GM23248 (cell line): ENCODE measurements at regions not wholly inside any gene's neighbourhood (a gene's known extent, or its start where the extent isn't known, plus 50 kb on each side); places are given as distances from the start of the nearest gene placed in this dataset.

Experiments
- DNase-seq: peaks from one replicate; pipeline ENCODE4 v3.0.0-alpha.2; 2015
- H2AFZ ChIP-seq: fragments of 200-600 bp; sonication (generic); 2 replicates; pipeline ENCODE4 v1.6.1; 2016; ENCODE audit warnings: antibody characterized with exemption
- H3F3A ChIP-seq: fragments of 200-600 bp; sonication (generic); 2 replicates; pipeline ENCODE4 v1.6.1; 2016; ENCODE audit warnings: mild to moderate bottlenecking, antibody characterized with exemption, mixed run types; ENCODE audit not compliant: insufficient read depth
- H3K27ac ChIP-seq: fragments of 200-600 bp; sonication (generic); 2 replicates; pipeline ENCODE4 v1.5.1; 2016; ENCODE audit warnings: mild to moderate bottlenecking
- H3K27me3 ChIP-seq: fragments of 200-600 bp; sonication (generic); replicated peaks from 2 replicates; pipeline ENCODE4 v1.6.1; 2016; ENCODE audit warnings: mild to moderate bottlenecking; ENCODE audit not compliant: insufficient read depth
- H3K36me3 ChIP-seq: fragments of 200-600 bp; sonication (generic); 2 replicates; pipeline ENCODE4 v1.6.1; 2016; ENCODE audit warnings: low read depth, mild to moderate bottlenecking
- H3K4me1 ChIP-seq: fragments of 200-600 bp; sonication (generic); 2 replicates; pipeline ENCODE4 v1.6.1; 2016; ENCODE audit warnings: mild to moderate bottlenecking; ENCODE audit not compliant: insufficient read depth
- H3K4me2 ChIP-seq: fragments of 200-600 bp; sonication (generic); one replicate; pipeline ENCODE4 v1.6.1; 2016; ENCODE audit warnings: mild to moderate bottlenecking; ENCODE audit not compliant: unreplicated experiment
- H3K4me3 ChIP-seq: fragments of 200-600 bp; sonication (generic); 2 replicates; pipeline ENCODE4 v1.5.1; 2016; ENCODE audit warnings: mild to moderate bottlenecking
- H3K79me2 ChIP-seq: fragments of 200-600 bp; sonication (generic); 2 replicates; pipeline ENCODE4 v1.6.1; 2016; ENCODE audit warnings: mild to moderate bottlenecking; ENCODE audit not compliant: insufficient read depth
- H3K9ac ChIP-seq: fragments of 200-600 bp; sonication (generic); 2 replicates; pipeline ENCODE4 v1.6.1; 2016; ENCODE audit warnings: mild to moderate bottlenecking
- H3K9me2 ChIP-seq: fragments of 200-600 bp; sonication (generic); 2 replicates; pipeline ENCODE4 v1.6.1; 2016; ENCODE audit warnings: mixed run types, mild to moderate bottlenecking, moderate library complexity; ENCODE audit not compliant: insufficient read depth
- H3K9me3 ChIP-seq: fragments of 200-600 bp; sonication (generic); one replicate; pipeline ENCODE4 v1.6.1; 2017; ENCODE audit warnings: low read depth
- H4K20me1 ChIP-seq: fragments of 200-600 bp; sonication (generic); 2 replicates; pipeline ENCODE4 v1.6.0; 2016; ENCODE audit not compliant: insufficient read depth
- EZH2 ChIP-seq: fragments of 200-600 bp; sonication (generic); IDR thresholded peaks from 2 replicates; pipeline ENCODE4 v1.6.1; 2018; ENCODE audit warnings: antibody characterized with exemption, mild to moderate bottlenecking; ENCODE audit not compliant: insufficient read depth, poor library complexity, severe bottlenecking
- EZH2phosphoT487 ChIP-seq: fragments of 200-600 bp; sonication (generic); IDR thresholded peaks from 2 replicates; pipeline ENCODE4 v1.6.1; 2018; ENCODE audit warnings: antibody characterized with exemption, moderate library complexity, mild to moderate bottlenecking, low read depth; ENCODE audit not compliant: insufficient read depth
- WGBS, 2 experiments: methylation state at CpG; one replicate each; pipeline ENCODE4 v1.1.6; 2015 to 2017; ENCODE audit warnings: low lambda C conversion rate in 2 of 2, low coverage in 1 of 2; ENCODE audit errors: missing lambda C conversion rate in 2 of 2; 5-methylcytosine and 5-hydroxymethylcytosine counted together
- in situ Hi-C: fragments of 300-500 bp; cut with MboI; formaldehyde crosslinking; loops from 2 replicates; pipeline ENCODE4 v1.15.0; 2020

DNA sequence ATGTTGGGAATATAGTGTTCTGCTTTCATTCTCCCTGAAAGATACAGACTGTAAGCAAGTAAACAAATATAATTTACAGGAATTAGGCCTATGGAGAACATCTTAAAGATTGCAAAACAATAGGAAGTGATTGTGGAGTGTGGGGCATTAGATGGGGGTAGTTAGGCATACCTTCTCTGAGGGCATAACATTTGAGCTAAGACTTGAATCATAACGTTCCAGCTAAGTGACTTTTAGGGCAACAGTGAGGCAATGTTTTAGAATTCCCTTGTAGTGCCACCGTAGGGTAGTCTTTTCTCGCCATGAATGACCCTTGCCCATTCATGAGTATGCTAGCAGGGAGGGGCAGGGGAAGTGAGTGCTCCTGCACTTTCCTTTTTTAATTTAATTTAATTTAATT, 173.3 kb downstream of the SPATA31D1 start:
- 71 to 72% methylated on average over 3 of the region's 3 CpGs for WGBS, 2 experiments
- H3F3A ChIP-seq: no peaks in the 10 kb centered on the region
- in situ Hi-C loops: no loop called here
- no peaks in the 10 kb centered on the region for H3K4me1 ChIP-seq
- no peaks in the 10 kb centered on the region for H3K27me3 ChIP-seq
- no peak overlapping the region for H3K9ac ChIP-seq
- H3K36me3 ChIP-seq: no peaks in the 10 kb centered on the region
- H4K20me1 ChIP-seq: no peaks in the 10 kb centered on the region
- no peak overlapping the region for H3K4me3 ChIP-seq
- H3K9me3 ChIP-seq: no peaks in the 10 kb centered on the region
- TF ChIP-seq EZH2phosphoT487: no peak
- no peak for TF ChIP-seq EZH2
- no peak overlapping the region for H3K27ac ChIP-seq
- no peak for DNase-seq
- no peak overlapping the region for H2AFZ ChIP-seq
- no peaks in the 10 kb centered on the region for H3K79me2 ChIP-seq
- H3K9me2 ChIP-seq: no peaks in the 10 kb centered on the region
- no peak overlapping the region for H3K4me2 ChIP-seq

DNA sequence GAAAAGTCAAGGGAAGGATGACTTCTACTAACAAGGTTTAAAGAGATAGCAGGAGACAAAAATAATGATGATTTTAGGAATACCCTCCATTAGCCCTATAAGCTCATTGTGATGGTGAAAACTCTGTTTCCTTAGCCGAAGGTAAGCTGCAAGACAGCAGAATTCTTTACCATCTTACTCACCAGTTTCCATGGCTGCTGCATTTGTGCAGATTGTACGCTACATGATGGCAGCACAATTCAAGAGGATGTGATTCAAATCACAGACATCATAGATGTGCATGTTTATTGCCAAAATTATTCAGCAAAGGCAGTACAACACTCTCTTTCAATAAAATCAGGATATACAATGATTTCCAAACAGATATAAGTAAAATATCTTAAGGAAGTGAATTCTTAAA, 175.6 kb downstream of the SPATA31D1 start:
- H3K4me3 ChIP-seq: no peak overlapping the region
- H3K79me2 ChIP-seq: no peaks in the 10 kb centered on the region
- DNase-seq: no peak
- in situ Hi-C loops: no loop called here
- no peaks in the 10 kb centered on the region for H3K9me3 ChIP-seq
- 63 to 64% methylated on average over 2 of the region's 2 CpGs for WGBS, 2 experiments
- H3F3A ChIP-seq: 0 out of 2 replicates have a peak, but pooled peaks cover 4% of the 10 kb centered on the region
- H3K27ac ChIP-seq: no peak overlapping the region
- H4K20me1 ChIP-seq: no peaks in the 10 kb centered on the region
- no peaks in the 10 kb centered on the region for H3K27me3 ChIP-seq
- no peak overlapping the region for H3K9ac ChIP-seq
- H3K9me2 ChIP-seq: no peaks in the 10 kb centered on the region
- TF ChIP-seq EZH2phosphoT487 (no peak), EZH2 (no peak)
- H2AFZ ChIP-seq: no peak overlapping the region
- H3K4me2 ChIP-seq: no peak overlapping the region
- H3K36me3 ChIP-seq: no peaks in the 10 kb centered on the region
- no peaks in the 10 kb centered on the region for H3K4me1 ChIP-seq

DNA sequence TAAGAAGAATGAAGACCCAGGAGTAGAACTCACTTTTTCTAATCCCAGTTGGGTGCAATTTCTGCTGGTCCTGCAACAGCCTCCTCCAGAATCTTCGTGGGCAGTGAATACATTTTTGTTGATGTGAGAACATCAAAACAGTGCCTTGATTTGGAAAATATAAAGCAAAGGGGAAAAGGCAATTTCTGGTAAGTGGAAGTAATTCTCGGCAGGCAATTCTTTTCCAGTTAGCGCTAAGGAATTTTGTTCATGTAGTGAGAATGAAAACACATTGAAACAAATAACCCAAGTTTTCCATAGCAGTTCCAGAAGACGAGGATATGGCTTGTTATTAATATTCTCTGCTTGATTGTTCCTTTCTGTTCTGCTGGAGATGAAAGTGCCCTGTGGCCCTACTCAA, 178.7 kb downstream of the SPATA31D1 start:
- TF ChIP-seq EZH2 (no peak), EZH2phosphoT487 (no peak)
- DNase-seq: no peak
- no peaks in the 10 kb centered on the region for H3K27me3 ChIP-seq
- no peak overlapping the region for H3K4me3 ChIP-seq
- no peaks in the 10 kb centered on the region for H3K36me3 ChIP-seq
- H3F3A ChIP-seq: 0 out of 2 replicates have a peak, but pooled peaks cover 4% of the 10 kb centered on the region
- H3K79me2 ChIP-seq: no peaks in the 10 kb centered on the region
- no peak overlapping the region for H3K9ac ChIP-seq
- H3K4me1 ChIP-seq: no peaks in the 10 kb centered on the region
- H3K27ac ChIP-seq: no peak overlapping the region
- H4K20me1 ChIP-seq: no peaks in the 10 kb centered on the region
- 28% methylated on average over 4 of the region's 4 CpGs for WGBS, 2 experiments
- H3K9me3 ChIP-seq: no peaks in the 10 kb centered on the region
- no peaks in the 10 kb centered on the region for H3K9me2 ChIP-seq
- H2AFZ ChIP-seq: no peak overlapping the region; the same call in 1 of the 2 replicates
- in situ Hi-C loops: no loop called here
- H3K4me2 ChIP-seq: no peak overlapping the region

DNA sequence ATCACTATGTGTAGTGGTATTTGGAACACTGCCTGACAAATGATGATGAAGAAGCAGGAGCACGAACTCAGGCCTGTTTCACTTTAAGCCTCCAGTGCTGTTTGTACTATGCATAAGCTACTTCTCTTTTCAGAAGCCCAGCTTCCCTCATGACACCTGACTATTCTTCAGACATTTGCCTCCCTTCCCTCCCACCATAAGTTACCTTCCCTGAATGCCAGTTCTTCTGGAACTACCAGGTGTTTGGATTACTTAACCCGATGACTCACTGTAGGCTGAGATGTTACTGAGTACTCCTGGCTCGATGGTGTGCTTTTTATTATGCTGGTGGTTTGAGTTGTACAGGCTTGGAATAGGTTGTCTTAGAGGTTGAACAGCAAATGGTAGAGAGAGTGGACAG, 180.0 kb downstream of the SPATA31D1 start:
- Histone ChIP-seq H3F3A (0 out of 2 replicates have a peak, but pooled peaks cover 4% of the 10 kb centered on the region), H3K4me1 (no peaks in the 10 kb centered on the region), H4K20me1 (no peaks in the 10 kb centered on the region), H3K79me2 (no peaks in the 10 kb centered on the region), H2AFZ (no peak overlapping the region), H3K36me3 (no peaks in the 10 kb centered on the region), H3K4me2 (no peak overlapping the region), H3K9me3 (no peaks in the 10 kb centered on the region), H3K27me3 (no peaks in the 10 kb centered on the region), H3K4me3 (no peak overlapping the region), H3K9me2 (no peaks in the 10 kb centered on the region), H3K27ac (no peak overlapping the region), H3K9ac (no peak overlapping the region)
- 86 to 87% methylated on average over 3 of the region's 3 CpGs for WGBS, 2 experiments
- in situ Hi-C loops: no loop called here
- TF ChIP-seq EZH2phosphoT487 (no peak), EZH2 (no peak)
- peak; percentile 13 for DNase-seq

DNA sequence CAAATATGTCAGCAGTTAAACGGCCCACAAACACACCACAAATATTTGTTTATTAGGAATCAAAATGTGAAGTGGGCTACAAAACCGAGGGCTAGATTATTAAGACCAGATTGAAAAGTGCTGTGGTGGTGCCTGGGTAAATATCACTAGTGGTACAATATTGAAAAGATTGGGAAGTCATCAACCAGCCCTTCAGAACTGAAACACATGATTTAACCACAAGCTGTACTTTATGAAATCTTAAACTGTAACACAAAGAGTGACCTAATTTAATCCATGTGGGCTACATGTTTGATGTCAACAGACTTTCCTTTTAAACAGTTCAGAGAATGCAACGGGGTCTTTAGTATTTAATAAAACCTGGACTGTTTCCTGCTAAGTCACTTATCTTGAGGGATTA, 182.3 kb downstream of the SPATA31D1 start:
- H3K4me2 ChIP-seq: no peak overlapping the region
- H3K27ac ChIP-seq: no peak overlapping the region
- no peak overlapping the region for H3K4me3 ChIP-seq
- H3K9me2 ChIP-seq: no peaks in the 10 kb centered on the region
- TF ChIP-seq EZH2phosphoT487 (no peak), EZH2 (no peak)
- WGBS, 2 experiments: 10% methylated on average over 3 of the region's 3 CpGs
- no peak overlapping the region for H2AFZ ChIP-seq
- DNase-seq: peak; percentile 23
- no peaks in the 10 kb centered on the region for H3K4me1 ChIP-seq
- in situ Hi-C loops: no loop called here
- no peak overlapping the region for H3K9ac ChIP-seq
- no peaks in the 10 kb centered on the region for H4K20me1 ChIP-seq
- no peaks in the 10 kb centered on the region for H3K36me3 ChIP-seq
- H3K9me3 ChIP-seq: no peaks in the 10 kb centered on the region
- H3F3A ChIP-seq: 0 out of 2 replicates have a peak, but pooled peaks cover 4% of the 10 kb centered on the region
- no peaks in the 10 kb centered on the region for H3K79me2 ChIP-seq
- H3K27me3 ChIP-seq: no peaks in the 10 kb centered on the region
